CD14-positive monocyte (primary cell): ENCODE measurements at regions not wholly inside any gene's neighbourhood (a gene's known extent, or its start where the extent isn't known, plus 50 kb on each side); places are given as distances from the start of the nearest gene placed in this dataset.

Experiments
- DNase-seq, 3 donors: peaks; one replicate each; pipeline ENCODE4 v3.0.0-alpha.2; 2011 to 2022
- H2AFZ ChIP-seq: 2 replicates; pipeline ENCODE4 v1.6.0; 2012; ENCODE audit warnings: mild to moderate bottlenecking, low read depth, low read length, inconsistent platforms; ENCODE audit not compliant: insufficient read depth, poor library complexity, severe bottlenecking
- H3K27ac ChIP-seq, 2 donors: 1 replicate in 1 of 2; 2 replicates in 1 of 2; pipeline ENCODE4 v1.5.1; 2012 to 2013; ENCODE audit warnings: low read length in 2 of 2, control low read depth in 1 of 2, inconsistent platforms in 1 of 2, low read depth in 1 of 2, mild to moderate bottlenecking in 1 of 2
- H3K27me3 ChIP-seq, 2 donors: one replicate each; pipeline versions ENCODE4 v1.6.0 to v1.6.1; 2011 to 2013; ENCODE audit warnings: low read length in 2 of 2; ENCODE audit not compliant: control insufficient read depth in 2 of 2, insufficient read depth in 2 of 2
- H3K36me3 ChIP-seq, 2 donors: replicated peaks in 1 of 2; 1 replicate in 1 of 2; 2 replicates in 1 of 2; pipeline versions ENCODE4 v1.5.1 to v1.6.1; 2012 to 2013; ENCODE audit warnings: low read length in 2 of 2, control low read depth in 1 of 2, inconsistent platforms in 1 of 2, mild to moderate bottlenecking in 1 of 2; ENCODE audit not compliant: insufficient read depth in 2 of 2, control insufficient read depth in 1 of 2
- H3K4me1 ChIP-seq, 2 donors: 1 replicate in 1 of 2; 2 replicates in 1 of 2; pipeline versions ENCODE4 v1.5.1 to v1.6.1; 2012 to 2013; ENCODE audit warnings: low read length in 2 of 2, control low read depth in 1 of 2, inconsistent platforms in 1 of 2, mild to moderate bottlenecking in 1 of 2, moderate library complexity in 1 of 2; ENCODE audit not compliant: insufficient read depth in 2 of 2, control insufficient read depth in 1 of 2
- H3K4me2 ChIP-seq: replicated peaks from 2 replicates; pipeline ENCODE3; 2012; ENCODE audit warnings: low read length, moderate library complexity, mild to moderate bottlenecking; ENCODE audit not compliant: poor library complexity, severe bottlenecking; ENCODE audit errors: extremely low read depth
- H3K4me3 ChIP-seq, 3 experiments: fragments of 200-600 bp in 1 of 3; sonication (generic) in 1 of 3; replicated peaks in 1 of 3; 1 replicate in 2 of 3; 2 replicates in 1 of 3; pipeline ENCODE4 v1.5.1; 2011 to 2013; ENCODE audit warnings: low read length in 3 of 3, mild to moderate bottlenecking in 3 of 3, control low read depth in 2 of 3, low read depth in 2 of 3, inconsistent platforms in 1 of 3, moderate library complexity in 1 of 3
- H3K79me2 ChIP-seq: 2 replicates; pipeline ENCODE4 v1.6.0; 2012; ENCODE audit warnings: mild to moderate bottlenecking, control low read depth, inconsistent platforms, low read length, moderate library complexity; ENCODE audit not compliant: insufficient read depth
- H3K9ac ChIP-seq: 2 replicates; pipeline ENCODE4 v1.6.0; 2017; ENCODE audit warnings: low read length, mild to moderate bottlenecking; ENCODE audit not compliant: insufficient read depth, poor library complexity, severe bottlenecking
- H3K9me3 ChIP-seq, 2 donors: replicated peaks in 1 of 2; 1 replicate in 1 of 2; 2 replicates in 1 of 2; pipeline versions ENCODE4 v1.5.1 to v1.6.1; 2012 to 2013; ENCODE audit warnings: low read length in 2 of 2, control low read depth in 1 of 2; ENCODE audit not compliant: control insufficient read depth in 1 of 2, insufficient read depth in 1 of 2
- H4K20me1 ChIP-seq: 2 replicates; pipeline ENCODE4 v1.6.0; 2012; ENCODE audit warnings: mild to moderate bottlenecking, low read length, control low read depth, moderate library complexity; ENCODE audit not compliant: insufficient read depth
- H3K27ac Mint-ChIP-seq, 7 donors: one replicate each; pipeline ENCODE4 v1.8.0; 2020; ENCODE audit warnings: mild to moderate bottlenecking in 7 of 7, mixed read lengths in 7 of 7, moderate library complexity in 6 of 7, inconsistent platforms in 2 of 7
- H3K27me3 Mint-ChIP-seq, 3 donors: one replicate each; pipeline ENCODE4 v1.8.0; 2021 to 2022; ENCODE audit warnings: low read depth in 3 of 3, mild to moderate bottlenecking in 3 of 3, mixed read lengths in 3 of 3, moderate library complexity in 3 of 3, inconsistent platforms in 1 of 3
- H3K36me3 Mint-ChIP-seq, 2 donors: one replicate each; pipeline ENCODE4 v1.8.0; 2020; ENCODE audit warnings: mixed read lengths in 2 of 2, inconsistent platforms in 1 of 2, mild to moderate bottlenecking in 1 of 2
- H3K4me1 Mint-ChIP-seq: one replicate; pipeline ENCODE4 v1.8.0; 2020; ENCODE audit warnings: mild to moderate bottlenecking, mixed read lengths
- H3K4me3 Mint-ChIP-seq, 2 donors: one replicate each; pipeline ENCODE4 v1.8.0; 2020; ENCODE audit warnings: mild to moderate bottlenecking in 2 of 2, mixed read lengths in 2 of 2, moderate library complexity in 1 of 2
- H3K9me3 Mint-ChIP-seq, 7 donors: one replicate each; pipeline ENCODE4 v1.8.0; 2020 to 2022; ENCODE audit warnings: mixed read lengths in 7 of 7, mild to moderate bottlenecking in 6 of 7, moderate library complexity in 6 of 7, inconsistent platforms in 2 of 7
- CTCF ChIP-seq: fragments of 200-600 bp; IDR thresholded peaks from one replicate; pipeline ENCODE4 v1.8.0; 2022; ENCODE audit warnings: antibody characterized with exemption, mild to moderate bottlenecking
- WGBS: methylation state at CpG from one replicate; pipeline ENCODE4 v1.1.5; 2013; ENCODE audit warnings: missing lambda C conversion rate; ENCODE audit not compliant: insufficient coverage; 5-methylcytosine and 5-hydroxymethylcytosine counted together
- intact Hi-C, 2 donors: fragments of 100-400 bp; cut with micrococcal nuclease; formaldehyde crosslinking; loops; one replicate each; pipeline versions ENCODE4 v1.15.0 to v1.15.1; 2023

- peaks cover 0 to 12% (median 6%) of the 10 kb centered on the region in 7 donors for H3K9me3 Mint-ChIP-seq
- H3K4me1 Mint-ChIP-seq = no peaks in the 10 kb centered on the region
- no peak overlapping the region for H3K9ac ChIP-seq
- H3K4me3 ChIP-seq = no peak overlapping the region
- intact Hi-C loops = no loop called here
- H3K36me3 ChIP-seq = no peaks in the 10 kb centered on the region
- WGBS = no CpG with 5 or more reads among the region's 3 CpGs
- H3K79me2 ChIP-seq = no peaks in the 10 kb centered on the region
- H3K36me3 Mint-ChIP-seq = no peaks in the 10 kb centered on the region
- TF ChIP-seq CTCF = no peak
- H3K27ac Mint-ChIP-seq = no peak overlapping the region
- DNase-seq = no peak
- no peaks in the 10 kb centered on the region for H4K20me1 ChIP-seq
- H3K27me3 Mint-ChIP-seq = peaks cover 0 to 5% (median 0%) of the 10 kb centered on the region in 3 donors
- H3K27me3 ChIP-seq = no peaks in the 10 kb centered on the region
- no peaks in the 10 kb centered on the region for H3K9me3 ChIP-seq
- no peak overlapping the region for H3K4me2 ChIP-seq
- H3K4me3 Mint-ChIP-seq = no peak overlapping the region
- no peak overlapping the region for H3K27ac ChIP-seq
- no peaks in the 10 kb centered on the region for H3K4me1 ChIP-seq
- no peak overlapping the region for H2AFZ ChIP-seq
Observed at GRCh38 chr21:17402937-17403336, 109.9 kb upstream of the CXADR start.

- H3K4me2 ChIP-seq = no peak overlapping the region
- no peak overlapping the region for H2AFZ ChIP-seq
- no peak overlapping the region for H3K27ac ChIP-seq
- no peaks in the 10 kb centered on the region for H3K4me1 ChIP-seq
- intact Hi-C loops = no loop called here
- H3K27me3 Mint-ChIP-seq = peaks cover 0 to 1% (median 0%) of the 10 kb centered on the region in 3 donors
- no peak for TF ChIP-seq CTCF
- no peaks in the 10 kb centered on the region for H3K36me3 Mint-ChIP-seq
- no peak for DNase-seq
- no CpG with 5 or more reads among the region's 4 CpGs for WGBS
- H3K27me3 ChIP-seq = no peaks in the 10 kb centered on the region
- H3K4me3 Mint-ChIP-seq = no peak overlapping the region
- H3K36me3 ChIP-seq = no peaks in the 10 kb centered on the region
- no peaks in the 10 kb centered on the region for H3K9me3 ChIP-seq
- H3K9me3 Mint-ChIP-seq = peaks cover 0 to 12% (median 6%) of the 10 kb centered on the region in 7 donors
- no peak overlapping the region for H3K4me3 ChIP-seq
- H3K9ac ChIP-seq = no peak overlapping the region
- no peaks in the 10 kb centered on the region for H3K79me2 ChIP-seq
- no peaks in the 10 kb centered on the region for H4K20me1 ChIP-seq
- H3K27ac Mint-ChIP-seq = no peak overlapping the region
- H3K4me1 Mint-ChIP-seq = no peaks in the 10 kb centered on the region
Observed at GRCh38 chr21:17406202-17406601, 106.6 kb upstream of the CXADR start.
